ENCODE measurements at regions not wholly inside any gene's neighbourhood (a gene's known extent, or its start where the extent isn't known, plus 50 kb on each side); places are given as distances from the start of the nearest gene placed in this dataset.

- H2AFZ ChIP-seq: no peak overlapping the region
- no peaks in the 10 kb centered on the region for H3K27me3 ChIP-seq (ENCODE audit: control insufficient read depth, insufficient read depth, low read length)
- no peaks in the 10 kb centered on the region for H3K9me3 ChIP-seq (ENCODE audit: control insufficient read depth, low read length)
- H3K9ac ChIP-seq: no peak overlapping the region
- no peaks in the 10 kb centered on the region for H3K36me3 ChIP-seq (ENCODE audit: control insufficient read depth, insufficient read depth, low read length)
- H3K4me1 ChIP-seq: no peaks in the 10 kb centered on the region
- TF ChIP-seq CTCF (IDR thresholded peaks at IDR 0.05): no peak
- no peak overlapping the region for H3K27ac ChIP-seq
- no peaks in the 10 kb centered on the region for H3K79me2 ChIP-seq
- no peak overlapping the region for H3K4me2 ChIP-seq (ENCODE audit: low read length)
- no peak overlapping the region for H3K4me3 ChIP-seq (ENCODE audit: low read depth, low read length)
Measured at GRCh38 chr3:118488732-118489131, 545.9 kb downstream of the IGSF11 start.

- no peak overlapping the region for H3K4me3 ChIP-seq (ENCODE audit: low read depth, low read length)
- H3K9me3 ChIP-seq (ENCODE audit: control insufficient read depth, low read length): no peaks in the 10 kb centered on the region
- no peak overlapping the region for H3K9ac ChIP-seq
- no peak for TF ChIP-seq CTCF (IDR thresholded peaks at IDR 0.05)
- no peaks in the 10 kb centered on the region for H3K27me3 ChIP-seq (ENCODE audit: control insufficient read depth, insufficient read depth, low read length)
- no peak overlapping the region for H3K4me2 ChIP-seq (ENCODE audit: low read length)
- no peaks in the 10 kb centered on the region for H3K4me1 ChIP-seq
- no peak overlapping the region for H2AFZ ChIP-seq
- H3K79me2 ChIP-seq: no peaks in the 10 kb centered on the region
- no peak overlapping the region for H3K27ac ChIP-seq
- no peaks in the 10 kb centered on the region for H3K36me3 ChIP-seq (ENCODE audit: control insufficient read depth, insufficient read depth, low read length)
Measured at GRCh38 chr3:118495206-118495605, 539.4 kb downstream of the IGSF11 start.

DNA sequence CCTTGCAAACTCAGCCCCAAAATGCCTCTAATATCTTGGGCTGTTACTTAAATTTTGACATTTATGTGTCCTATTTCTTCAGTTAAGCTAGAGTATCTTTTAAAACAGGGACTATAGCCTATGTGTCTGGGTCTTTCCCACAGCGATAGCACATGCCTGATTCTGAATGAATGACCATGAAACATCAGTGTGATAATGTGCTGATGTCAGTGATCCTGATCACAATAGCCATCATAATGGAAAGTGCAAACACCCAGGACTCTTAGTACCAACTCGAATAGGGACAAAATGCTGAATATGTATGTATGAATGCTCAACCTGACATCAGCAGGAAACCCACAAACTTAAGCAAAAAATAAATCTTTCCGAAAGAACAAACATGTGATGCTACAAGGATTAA is 537.4 kb downstream of the IGSF11 start:
- no peaks in the 10 kb centered on the region for H3K36me3 ChIP-seq (ENCODE audit: control insufficient read depth, insufficient read depth, low read length)
- H2AFZ ChIP-seq: no peak overlapping the region
- H3K4me3 ChIP-seq (ENCODE audit: low read depth, low read length): no peak overlapping the region
- H3K4me1 ChIP-seq: no peaks in the 10 kb centered on the region
- no peak overlapping the region for H3K27ac ChIP-seq
- H3K4me2 ChIP-seq (ENCODE audit: low read length): no peak overlapping the region
- no peaks in the 10 kb centered on the region for H3K27me3 ChIP-seq (ENCODE audit: control insufficient read depth, insufficient read depth, low read length)
- H3K9me3 ChIP-seq (ENCODE audit: control insufficient read depth, low read length): no peaks in the 10 kb centered on the region
- TF ChIP-seq CTCF (IDR thresholded peaks at IDR 0.05): no peak
- no peaks in the 10 kb centered on the region for H3K79me2 ChIP-seq
- H3K9ac ChIP-seq: no peak overlapping the region

- Histone ChIP-seq H3K79me2 (no peaks in the 10 kb centered on the region), H3K27ac (no peak overlapping the region), H3K9ac (no peak overlapping the region), H3K4me1 (no peaks in the 10 kb centered on the region), H3K9me3 (ENCODE audit: control insufficient read depth, low read length) (no peaks in the 10 kb centered on the region), H3K27me3 (ENCODE audit: control insufficient read depth, insufficient read depth, low read length) (no peaks in the 10 kb centered on the region), H3K4me2 (ENCODE audit: low read length) (no peak overlapping the region), H3K36me3 (ENCODE audit: control insufficient read depth, insufficient read depth, low read length) (no peaks in the 10 kb centered on the region), H3K4me3 (ENCODE audit: low read depth, low read length) (no peak overlapping the region), H2AFZ (no peak overlapping the region)
- no peak for TF ChIP-seq CTCF (IDR thresholded peaks at IDR 0.05)
Measured at GRCh38 chr3:118501152-118501551, 533.5 kb downstream of the IGSF11 start.

GRCh38 chr3:118504906-118505305 is 529.7 kb downstream of the IGSF11 start:
- Histone ChIP-seq H2AFZ (no peak overlapping the region), H3K4me1 (no peaks in the 10 kb centered on the region), H3K9me3 (ENCODE audit: control insufficient read depth, low read length) (no peaks in the 10 kb centered on the region), H3K79me2 (no peaks in the 10 kb centered on the region), H3K9ac (no peak overlapping the region), H3K27ac (no peak overlapping the region), H3K4me3 (ENCODE audit: low read depth, low read length) (no peak overlapping the region), H3K36me3 (ENCODE audit: control insufficient read depth, insufficient read depth, low read length) (no peaks in the 10 kb centered on the region), H3K27me3 (ENCODE audit: control insufficient read depth, insufficient read depth, low read length) (no peaks in the 10 kb centered on the region), H3K4me2 (ENCODE audit: low read length) (no peak overlapping the region)
- no peak for TF ChIP-seq CTCF (IDR thresholded peaks at IDR 0.05)

All from parathyroid adenoma (tissue), 2 donors.